Nephron progenitor cell (in vitro differentiated cells): ENCODE measurements at regions not wholly inside any gene's neighbourhood (a gene's known extent, or its start where the extent isn't known, plus 50 kb on each side); places are given as distances from the start of the nearest gene placed in this dataset.
"Not testable (repeated sequence)": the region's sequence is repeated elsewhere in the genome, so short reads cannot be mapped to it uniquely, and the experiment has no call there.

Experiments used
- DNase-seq: peaks from one replicate; pipeline ENCODE4 v3.0.0; 2021
- H3K27ac Mint-ChIP-seq: 2 replicates; pipeline ENCODE4 v1.8.0; 2021; ENCODE audit warnings: mild to moderate bottlenecking, moderate library complexity, mixed read lengths
- H3K27me3 Mint-ChIP-seq: 2 replicates; pipeline ENCODE4 v1.8.0; 2021; ENCODE audit warnings: mild to moderate bottlenecking, low read depth, mixed read lengths; ENCODE audit not compliant: poor library complexity
- H3K36me3 Mint-ChIP-seq: 2 replicates; pipeline ENCODE4 v1.8.0; 2021; ENCODE audit warnings: low read depth, mixed read lengths
- H3K4me1 Mint-ChIP-seq: 2 replicates; pipeline ENCODE4 v1.8.0; 2021; ENCODE audit warnings: mixed read lengths
- H3K4me3 Mint-ChIP-seq: 2 replicates; pipeline ENCODE4 v1.8.0; 2021; ENCODE audit warnings: mild to moderate bottlenecking, moderate library complexity, mixed read lengths
- H3K9me3 Mint-ChIP-seq: 2 replicates; pipeline ENCODE4 v1.8.0; 2021; ENCODE audit warnings: mild to moderate bottlenecking, moderate library complexity, mixed read lengths
- CTCF ChIP-seq: fragments of 200-600 bp; sonication (generic); IDR thresholded peaks from 2 replicates; pipeline ENCODE4 v1.5.0; 2021; ENCODE audit warnings: antibody characterized with exemption

- DNase-seq = no peak
- H3K27ac Mint-ChIP-seq = no peak overlapping the region
- H3K9me3 Mint-ChIP-seq = peaks cover 14% of the 10 kb centered on the region
- peaks cover 6% of the 10 kb centered on the region for H3K27me3 Mint-ChIP-seq
- H3K36me3 Mint-ChIP-seq = no peaks in the 10 kb centered on the region
- H3K4me3 Mint-ChIP-seq = no peak overlapping the region
- no peak for TF ChIP-seq CTCF
- peaks cover 5% of the 10 kb centered on the region for H3K4me1 Mint-ChIP-seq
These were observed 248.1 kb downstream of the YTHDC2 start for GRCh38 chr5:113761594-113761993.

GRCh38 chr5:113764382-113764781, 250.9 kb downstream of the YTHDC2 start:
- no peak overlapping the region for H3K4me3 Mint-ChIP-seq
- no peak for TF ChIP-seq CTCF
- peaks cover 30% of the 10 kb centered on the region for H3K9me3 Mint-ChIP-seq
- H3K27ac Mint-ChIP-seq = no peak overlapping the region
- peaks cover 5% of the 10 kb centered on the region for H3K4me1 Mint-ChIP-seq
- H3K36me3 Mint-ChIP-seq = peaks cover 13% of the 10 kb centered on the region
- DNase-seq = no peak
- peaks cover 3% of the 10 kb centered on the region for H3K27me3 Mint-ChIP-seq

DNA sequence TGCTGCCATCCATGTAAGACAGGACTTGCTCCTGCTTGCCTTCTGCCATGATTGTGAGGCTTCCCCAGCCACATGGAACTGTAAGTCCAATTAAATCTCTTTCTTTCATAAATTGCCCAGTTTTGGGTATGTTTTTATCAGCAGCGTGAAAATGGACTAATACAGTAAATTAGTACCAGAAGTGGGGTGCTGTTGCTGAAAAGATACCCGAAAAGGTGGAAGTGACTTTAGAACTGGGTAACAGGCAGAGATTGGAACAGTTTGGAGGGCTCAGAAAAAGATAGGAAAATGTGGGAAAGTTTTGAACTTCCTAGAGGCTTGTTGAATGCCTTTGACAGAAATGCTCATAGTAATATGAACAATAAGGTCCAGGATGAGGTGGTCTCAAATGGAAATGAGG, 253.3 kb downstream of the YTHDC2 start:
- not testable (repeated sequence) for H3K27me3 Mint-ChIP-seq, H3K4me1 Mint-ChIP-seq, H3K4me3 Mint-ChIP-seq, DNase-seq, H3K27ac Mint-ChIP-seq
- Mint-ChIP-seq H3K9me3 (peaks cover 30% of the 10 kb centered on the region), H3K36me3 (peaks cover 13% of the 10 kb centered on the region)

- no peaks in the 10 kb centered on the region for H3K4me1 Mint-ChIP-seq
- DNase-seq = no peak
- peaks cover 13% of the 10 kb centered on the region for H3K36me3 Mint-ChIP-seq
- H3K27me3 Mint-ChIP-seq = peaks cover 3% of the 10 kb centered on the region
- TF ChIP-seq CTCF = no peak
- no peak overlapping the region for H3K27ac Mint-ChIP-seq
- H3K9me3 Mint-ChIP-seq = peaks cover 26% of the 10 kb centered on the region
- H3K4me3 Mint-ChIP-seq = no peak overlapping the region
These were observed 257.2 kb downstream of the YTHDC2 start for GRCh38 chr5:113770648-113771047.

- Mint-ChIP-seq H3K27ac (no peak overlapping the region), H3K9me3 (peaks cover 18% of the 10 kb centered on the region)
These were observed 258.0 kb downstream of the YTHDC2 start for GRCh38 chr5:113771483-113771882.

GRCh38 chr5:113776168-113776567, 262.7 kb downstream of the YTHDC2 start:
- H3K27ac Mint-ChIP-seq = no peak overlapping the region
- TF ChIP-seq CTCF = no peak
- H3K27me3 Mint-ChIP-seq = no peaks in the 10 kb centered on the region
- H3K4me3 Mint-ChIP-seq = no peak overlapping the region
- H3K36me3 Mint-ChIP-seq = no peaks in the 10 kb centered on the region
- H3K4me1 Mint-ChIP-seq = peaks cover 6% of the 10 kb centered on the region
- H3K9me3 Mint-ChIP-seq = no peaks in the 10 kb centered on the region
- no peak for DNase-seq

More at GRCh38 chr5:113771483-113771882, 258.0 kb downstream of the YTHDC2 start:
- Mint-ChIP-seq H3K4me1 (peaks cover 1% of the 10 kb centered on the region), H3K4me3 (no peak overlapping the region), H3K36me3 (peaks cover 13% of the 10 kb centered on the region), H3K27me3 (peaks cover 3% of the 10 kb centered on the region)
- TF ChIP-seq CTCF = no peak
- DNase-seq = no peak
